ENCODE measurements at regions not wholly inside any gene's neighbourhood (a gene's known extent, or its start where the extent isn't known, plus 50 kb on each side); places are given as distances from the start of the nearest gene placed in this dataset.

- in situ Hi-C loops (cut with MboI) = no loop called here
- intact Hi-C loops (cut with micrococcal nuclease; ENCODE audit: unreplicated experiment) = no loop called here
- POLR2A ChIA-PET = no interaction called here
- H4K20me1 ChIP-seq (ENCODE audit: control insufficient read depth, insufficient read depth) = no peaks in the 10 kb centered on the region
- no peak for TF ChIP-seq SMAD1 (IDR thresholded peaks at IDR 0.05; ENCODE audit: low read depth, partially characterized antibody)
- no peak for TF ChIP-seq SUPT20H (IDR thresholded peaks at IDR 0.05; ENCODE audit: borderline replicate concordance, control insufficient read depth, low read depth, low read length)
- no peak for TF ChIP-seq POU2F2 (IDR thresholded peaks at IDR 0.05; ENCODE audit: borderline replicate concordance, low read depth, low read length)
- TF ChIP-seq, protein P1, sequence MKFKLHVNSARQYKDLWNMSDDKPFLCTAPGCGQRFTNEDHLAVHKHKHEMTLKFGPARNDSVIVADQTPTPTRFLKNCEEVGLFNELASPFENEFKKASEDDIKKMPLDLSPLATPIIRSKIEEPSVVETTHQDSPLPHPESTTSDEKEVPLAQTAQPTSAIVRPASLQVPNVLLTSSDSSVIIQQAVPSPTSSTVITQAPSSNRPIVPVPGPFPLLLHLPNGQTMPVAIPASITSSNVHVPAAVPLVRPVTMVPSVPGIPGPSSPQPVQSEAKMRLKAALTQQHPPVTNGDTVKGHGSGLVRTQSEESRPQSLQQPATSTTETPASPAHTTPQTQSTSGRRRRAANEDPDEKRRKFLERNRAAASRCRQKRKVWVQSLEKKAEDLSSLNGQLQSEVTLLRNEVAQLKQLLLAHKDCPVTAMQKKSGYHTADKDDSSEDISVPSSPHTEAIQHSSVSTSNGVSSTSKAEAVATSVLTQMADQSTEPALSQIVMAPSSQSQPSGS (IDR thresholded peaks at IDR 0.05; ENCODE audit: low read length) = no peak
- no peak for TF ChIP-seq ZBTB11 (CRISPR knock-in tag; IDR thresholded peaks at IDR 0.05)
- TF ChIP-seq IRF4 (IDR thresholded peaks at IDR 0.05; ENCODE audit: low read depth, low read length) = no peak
- no peaks in the 10 kb centered on the region for H3K9me3 ChIP-seq (replicated peaks; ENCODE audit: control insufficient read depth, insufficient read depth, low read length)
- SMC1A ChIA-PET (ENCODE audit: uncharacterized antibody, unreplicated experiment) = no interaction called here
- no peak overlapping the region for H3K4me2 ChIP-seq (ENCODE audit: control insufficient read depth, insufficient read depth)
- BruUV-seq (replicated peaks) = no TSS peak
- H3K9ac ChIP-seq (ENCODE audit: control insufficient read depth, insufficient read depth, low read length) = no peak overlapping the region
- CTCF ChIA-PET = interaction anchor here (0.6 to 0.7 kb wide), 2 partner anchors 29 to 471 kb away, joined by 3 read pairs; no protein-coding TSS in a partner anchor
- no peaks in the 10 kb centered on the region for H3K36me3 ChIP-seq (ENCODE audit: control insufficient read depth in 2 of 2, insufficient read depth in 2 of 2, low read length in 1 of 2)
- H2AFZ ChIP-seq (ENCODE audit: control insufficient read depth, low read depth, low read length) = no peak overlapping the region
- RAD21 ChIA-PET (ENCODE audit: unreplicated experiment) = no interaction called here
- no peaks in the 10 kb centered on the region for H3K79me2 ChIP-seq (ENCODE audit: control insufficient read depth, insufficient read depth, low read length)
- H3K27ac ChIP-seq (ENCODE audit: control insufficient read depth, insufficient read depth) = no peak overlapping the region
- DNase-seq (ENCODE audit: low read depth, low spot score) (no peak), ATAC-seq (no peak), FAIRE-seq (no peak)
- WGBS (ENCODE audit: insufficient coverage, insufficient replicate concordance, low lambda C conversion rate, missing lambda C conversion rate) = 0% methylated on average over 1 of the region's 1 CpG
- no peaks in the 10 kb centered on the region for H3K4me1 ChIP-seq (ENCODE audit: control insufficient read depth, insufficient read depth, low read length)
- no peaks in the 10 kb centered on the region; a peak in 1 of 4 replicates for H3K27me3 ChIP-seq (replicated peaks in 1 of 2; ENCODE audit: control insufficient read depth in 2 of 2, insufficient read depth in 2 of 2, low read length in 1 of 2)
- no peak overlapping the region for H3K4me3 ChIP-seq
These were observed 251.3 kb downstream of the NR2F1-AS1 start for GRCh38 chr5:93329756-93330155.

Measured in GM12878 (cell line).